Transverse colon (tissue), 4 donors: ENCODE measurements at regions not wholly inside any gene's neighbourhood (a gene's known extent, or its start where the extent isn't known, plus 50 kb on each side); places are given as distances from the start of the nearest gene placed in this dataset.
"Not testable (repeated sequence)": the region's sequence is repeated elsewhere in the genome, so short reads cannot be mapped to it uniquely, and the experiment has no call there.

ENCODE experiments used
- DNase-seq: peaks from one replicate; pipeline ENCODE4 v3.0.0-alpha.2; 2019
- H3K27ac ChIP-seq, 4 donors: fragments of 200-600 bp; sonication (generic); 2 replicates each; pipeline ENCODE4 v1.5.1; 2016 to 2018; ENCODE audit warnings: inconsistent platforms in 4 of 4
- H3K27me3 ChIP-seq: fragments of 200-600 bp; sonication (generic); 2 replicates; pipeline ENCODE4 v1.5.1; 2017; ENCODE audit warnings: inconsistent platforms
- H3K36me3 ChIP-seq, 4 donors: fragments of 200-600 bp; sonication (generic); 2 replicates each; pipeline ENCODE4 v1.5.1; 2017 to 2019; ENCODE audit warnings: inconsistent platforms in 4 of 4
- H3K4me1 ChIP-seq, 4 donors: fragments of 200-600 bp; sonication (generic); 2 replicates each; pipeline ENCODE4 v1.5.1; 2017 to 2020; ENCODE audit warnings: inconsistent platforms in 4 of 4
- H3K4me3 ChIP-seq, 4 donors: fragments of 200-600 bp; sonication (generic); 1 replicate in 1 of 4; 2 replicates in 3 of 4; pipeline versions ENCODE4 v1.5.1 to v1.6.1; 2017 to 2019; ENCODE audit warnings: inconsistent platforms in 4 of 4
- H3K9me3 ChIP-seq, 2 donors: fragments of 200-600 bp; sonication (generic); 2 replicates each; pipeline ENCODE4 v1.5.1; 2017 to 2019; ENCODE audit warnings: inconsistent platforms in 2 of 2
- CTCF ChIP-seq, 5 experiments: fragments of 200-600 bp in 3 of 5; fragments of 450-650 bp in 2 of 5; sonication (generic) in 3 of 5; IDR thresholded peaks; 1 replicate in 2 of 5; 2 replicates in 3 of 5; pipeline ENCODE4 v1.5.1; 2016 to 2017; ENCODE audit warnings: antibody characterized with exemption in 5 of 5, inconsistent platforms in 3 of 5, mild to moderate bottlenecking in 2 of 5, moderate library complexity in 1 of 5
- EP300 ChIP-seq: sonication (generic); formaldehyde crosslinking; IDR thresholded peaks from one replicate; pipeline ENCODE4 v1.6.1; 2017; ENCODE audit warnings: antibody characterized with exemption, low read depth
- POLR2A ChIP-seq: fragments of 450-650 bp; IDR thresholded peaks from one replicate; pipeline ENCODE4 v1.6.1; 2016; ENCODE audit warnings: antibody characterized with exemption, mild to moderate bottlenecking, moderate library complexity
- POLR2AphosphoS5 ChIP-seq, 3 donors: sonication (generic); formaldehyde crosslinking; IDR thresholded peaks; one replicate each; pipeline ENCODE4 v1.6.1; 2016; ENCODE audit warnings: antibody characterized with exemption in 3 of 3
- WGBS, 2 donors: methylation state at CpG; one replicate each; pipeline ENCODE4 v1.1.5; 2018; ENCODE audit warnings: low coverage in 1 of 2; 5-methylcytosine and 5-hydroxymethylcytosine counted together
- in situ Hi-C, 4 donors: fragments of 200-750 bp; cut with MboI; loops; one replicate each; pipeline versions ENCODE4 v1.15.0 to v1.15.1; 2017; ENCODE audit warnings: low sequenced_read_pairs in 3 of 4, low pct_ligation_motif_present in 1 of 4, low pct_unique_long_range_greater_than_20kb in 1 of 4
- intact Hi-C: fragments of 100-400 bp; cut with DNase I; formaldehyde crosslinking; loops from one replicate; pipeline ENCODE4 v1.15.1; 2023; ENCODE audit warnings: low total_unique reads
- small RNA-seq, 4 donors: library from RNA; depleted of rRNA; stranded (forward); fragments of <200 nt; gene quantifications; one replicate each; pipeline ENCODE3, GENCODE V24; 2016

DNA sequence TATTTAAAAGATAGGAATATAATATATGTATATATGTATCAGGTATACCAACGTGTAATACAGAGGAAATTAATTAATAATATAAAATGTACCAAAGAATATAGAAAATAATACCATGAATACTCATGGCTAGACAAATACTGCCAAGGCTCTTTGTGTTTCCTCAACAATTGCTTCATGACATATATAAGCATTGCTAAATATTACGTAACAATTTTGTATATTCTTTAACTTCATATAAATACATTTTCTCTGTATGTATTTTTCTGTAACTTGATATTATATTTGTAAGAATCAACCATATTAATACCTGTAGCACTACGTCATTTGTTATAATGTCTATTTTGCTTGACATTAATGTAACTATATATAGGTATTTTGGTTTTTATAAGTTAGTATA, 104.0 kb downstream of the CEP44 start:
- Histone ChIP-seq H3K27ac (no peak overlapping the region), H3K4me1 (peaks cover 0 to 6% (median 2%) of the 10 kb centered on the region in 4 donors), H3K36me3 (no peaks in the 10 kb centered on the region), H3K4me3 (no peak overlapping the region), H3K9me3 (no peaks in the 10 kb centered on the region), H3K27me3 (no peaks in the 10 kb centered on the region)
- TF ChIP-seq POLR2A (no peak), POLR2AphosphoS5 (IDR thresholded peaks at IDR 0.05) (no peak), CTCF (IDR thresholded peaks at IDR 0.05) (no peak), EP300 (no peak)
- no peak for DNase-seq
- WGBS, 2 donors = 78 to 80% methylated on average over 3 of the region's 3 CpGs
- in situ Hi-C loops = no loop called here
- intact Hi-C loops = no loop called here

DNA sequence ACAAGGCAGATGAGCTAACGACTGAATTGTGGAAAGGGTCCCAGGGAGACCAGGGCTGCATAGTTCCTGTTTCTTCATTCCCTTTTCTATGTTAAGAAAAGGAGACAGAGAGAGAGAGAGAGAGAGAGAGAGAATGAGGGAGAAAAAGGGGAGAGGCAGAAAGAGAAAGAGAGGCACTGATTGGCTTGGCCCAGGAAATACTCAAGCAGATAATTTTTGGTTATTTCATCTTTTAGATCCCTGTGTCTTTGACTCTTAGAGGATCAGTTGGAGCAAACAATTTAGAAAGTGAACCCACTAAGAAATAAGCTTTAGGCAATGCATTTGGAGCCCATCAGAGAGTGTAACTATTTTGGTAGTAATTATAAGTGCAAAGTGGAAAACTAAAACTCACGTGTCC, 103.4 kb downstream of the CEP44 start:
- H3K36me3 ChIP-seq = no peaks in the 10 kb centered on the region
- no peaks in the 10 kb centered on the region for H3K27me3 ChIP-seq
- DNase-seq = no peak
- no peak overlapping the region for H3K27ac ChIP-seq
- no peak overlapping the region for H3K4me3 ChIP-seq
- intact Hi-C loops (no loop called here), in situ Hi-C loops (no loop called here)
- H3K4me1 ChIP-seq = peaks cover 0 to 6% (median 2%) of the 10 kb centered on the region in 4 donors
- 29 to 53% methylated on average over 2 of the region's 2 CpGs for WGBS, 2 donors
- no peaks in the 10 kb centered on the region for H3K9me3 ChIP-seq
- TF ChIP-seq POLR2A (no peak), POLR2AphosphoS5 (IDR thresholded peaks at IDR 0.05) (no peak), EP300 (no peak)

DNA sequence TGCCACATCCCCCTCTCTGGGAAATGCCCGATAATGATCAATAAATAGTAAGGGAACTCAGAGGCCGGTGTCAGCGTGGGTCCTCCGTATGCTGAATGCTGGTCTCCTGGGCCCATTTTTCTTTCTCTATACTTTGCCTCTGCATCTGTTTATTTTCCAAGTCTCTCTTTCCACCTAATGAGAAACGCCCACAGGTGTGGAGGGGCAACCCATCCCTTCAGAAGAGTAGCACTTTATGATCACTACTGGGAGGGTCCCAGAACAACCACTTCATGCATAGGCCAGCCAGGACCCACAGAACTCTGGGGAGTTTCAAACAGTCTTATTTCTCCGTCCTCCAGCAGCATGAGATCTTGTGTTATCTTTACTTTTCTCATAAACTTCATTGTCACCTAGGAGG, 100.1 kb downstream of the CEP44 start:
- Histone ChIP-seq H3K9me3 (no peaks in the 10 kb centered on the region), H3K27me3 (no peaks in the 10 kb centered on the region), H3K27ac (peak overlapping the region in 2 of 4 donors; percentile 10 to 17), H3K4me3 (no peak overlapping the region), H3K4me1 (peaks cover 0 to 6% (median 2%) of the 10 kb centered on the region in 4 donors), H3K36me3 (no peaks in the 10 kb centered on the region)
- intact Hi-C loops (no loop called here), in situ Hi-C loops (no loop called here)
- WGBS, 2 donors = 85 to 90% methylated on average over 6 of the region's 6 CpGs
- no peak for DNase-seq
- no peak for TF ChIP-seq EP300
- no peak for TF ChIP-seq POLR2AphosphoS5 (IDR thresholded peaks at IDR 0.05)
- TF ChIP-seq POLR2A = no peak
- TF ChIP-seq CTCF (IDR thresholded peaks at IDR 0.05) = no peak

GRCh38 chr4:174382938-174383605, 99.4 kb downstream of the CEP44 start:
- intact Hi-C loops = not testable (repeated sequence)
- peak overlapping the region in 2 of 4 donors; percentile 13 to 38 for H3K27ac ChIP-seq

More at GRCh38 chr4:174382938-174383605, 99.4 kb downstream of the CEP44 start:
- DNase-seq = peak; percentile 14
- in situ Hi-C loops, H3K27me3 ChIP-seq, H3K9me3 ChIP-seq, H3K4me1 ChIP-seq, H3K36me3 ChIP-seq, H3K4me3 ChIP-seq: not testable (repeated sequence)
- 28 to 38% methylated on average over 1 to 6 of the region's 6 CpGs for WGBS, 2 donors

Small RNAs in the stretch of these regions (small RNA-seq; reads per million reads assigned to genes)
- gene MIR4276 = 0 reads per million in 4 donors
